ENCODE measurements at regions not wholly inside any gene's neighbourhood (a gene's known extent, or its start where the extent isn't known, plus 50 kb on each side); places are given as distances from the start of the nearest gene placed in this dataset.
"Not testable (repeated sequence)": the region's sequence is repeated elsewhere in the genome, so short reads cannot be mapped to it uniquely, and the experiment has no call there.

- DNase-seq (ENCODE audit: low read depth in 3 of 3, low spot score in 2 of 3) = no peak
These were observed 482.9 kb upstream of the TSHZ3 start for GRCh38 chr19:31832176-31832548.

DNA sequence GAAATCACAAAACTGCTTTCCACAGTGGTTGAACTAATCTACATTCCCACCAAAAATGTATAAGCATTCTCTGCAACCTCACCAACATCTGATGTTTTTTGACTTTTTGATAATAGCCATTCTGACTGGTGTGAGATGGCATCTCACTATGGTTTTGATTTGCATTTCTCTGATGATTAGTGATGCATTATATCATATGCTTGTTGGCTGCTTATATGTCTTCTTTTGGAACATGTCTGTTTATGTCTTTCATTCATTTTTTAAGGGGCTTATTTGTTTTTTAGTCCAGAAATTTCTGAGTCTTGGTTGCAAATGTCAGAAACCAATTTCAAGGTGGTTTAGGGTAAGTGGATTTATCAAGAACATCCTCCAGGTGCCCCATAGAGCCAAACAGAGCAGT is 484.8 kb upstream of the TSHZ3 start:
- no peak for DNase-seq (ENCODE audit: low read depth in 3 of 3, low spot score in 2 of 3)

DNA sequence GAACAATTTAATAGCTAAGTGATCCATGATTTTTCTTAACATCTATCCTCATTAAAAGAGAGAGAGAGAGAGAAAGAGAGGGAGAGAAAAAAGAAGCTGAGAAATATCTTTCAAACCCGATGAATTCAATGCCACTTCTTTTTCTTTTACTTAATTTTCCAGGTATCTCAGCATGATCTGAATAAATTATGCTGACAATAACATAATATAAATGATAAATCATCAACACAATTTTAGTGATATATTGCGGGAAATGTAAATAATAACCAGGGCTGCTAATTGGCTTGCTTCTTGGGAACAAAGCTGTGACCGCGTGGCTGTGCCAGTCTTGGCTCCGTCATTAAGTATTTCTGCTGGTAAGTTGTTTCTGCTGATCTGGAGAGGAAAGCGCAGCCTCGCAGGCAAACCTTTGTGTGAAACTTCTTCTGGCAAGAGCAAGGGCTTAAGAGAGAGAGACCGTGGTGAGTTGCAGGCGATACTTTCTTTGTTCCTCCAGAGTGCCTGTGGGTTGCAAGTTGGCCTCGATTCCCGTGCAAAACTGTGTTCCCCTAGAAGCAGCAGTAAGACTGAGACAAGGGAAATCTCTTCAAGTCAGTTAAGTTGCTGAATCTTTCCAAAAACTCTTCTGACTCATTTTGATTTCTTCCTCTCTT is 489.1 kb upstream of the TSHZ3 start:
- DNase-seq (ENCODE audit: low read depth in 3 of 3, low spot score in 2 of 3) = no peak

GRCh38 chr19:31840371-31840770 is 491.1 kb upstream of the TSHZ3 start:
- no peak for DNase-seq (ENCODE audit: low read depth in 3 of 3, low spot score in 2 of 3)

- DNase-seq (ENCODE audit: low read depth in 3 of 3, low spot score in 2 of 3) = no peak
These were observed 492.5 kb upstream of the TSHZ3 start for GRCh38 chr19:31841755-31842154.

GRCh38 chr19:31863122-31863521 is 482.3 kb upstream of the ZNF507 start:
- DNase-seq (ENCODE audit: low read depth in 3 of 3, low spot score in 2 of 3) = no peak

DNA sequence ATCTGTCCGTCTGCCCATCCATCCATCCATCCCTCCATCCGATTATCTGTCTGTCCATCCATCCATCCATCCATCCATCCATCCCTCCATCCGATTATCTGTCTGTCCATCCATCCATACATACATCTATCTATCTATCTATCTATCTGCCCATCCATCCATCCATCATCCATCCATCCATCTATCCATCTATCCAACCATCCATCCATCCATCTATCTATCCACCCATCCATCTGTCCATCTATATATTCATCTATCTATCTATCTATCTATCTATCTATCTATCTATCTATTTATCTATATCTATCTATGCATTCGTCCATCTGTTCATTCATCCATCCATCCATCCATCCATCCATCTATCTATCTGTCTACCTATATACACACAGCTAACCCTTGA is 471.1 kb upstream of the ZNF507 start:
- no peak for DNase-seq (ENCODE audit: low read depth in 3 of 3, low spot score in 2 of 3)

- DNase-seq (ENCODE audit: low read depth in 3 of 3, low spot score in 2 of 3) = no peak
These were observed 469.8 kb upstream of the ZNF507 start for GRCh38 chr19:31875591-31875990.

- no peak for DNase-seq (ENCODE audit: low read depth in 3 of 3, low spot score in 2 of 3)
These were observed 465.1 kb upstream of the ZNF507 start for GRCh38 chr19:31880283-31880682.

DNA sequence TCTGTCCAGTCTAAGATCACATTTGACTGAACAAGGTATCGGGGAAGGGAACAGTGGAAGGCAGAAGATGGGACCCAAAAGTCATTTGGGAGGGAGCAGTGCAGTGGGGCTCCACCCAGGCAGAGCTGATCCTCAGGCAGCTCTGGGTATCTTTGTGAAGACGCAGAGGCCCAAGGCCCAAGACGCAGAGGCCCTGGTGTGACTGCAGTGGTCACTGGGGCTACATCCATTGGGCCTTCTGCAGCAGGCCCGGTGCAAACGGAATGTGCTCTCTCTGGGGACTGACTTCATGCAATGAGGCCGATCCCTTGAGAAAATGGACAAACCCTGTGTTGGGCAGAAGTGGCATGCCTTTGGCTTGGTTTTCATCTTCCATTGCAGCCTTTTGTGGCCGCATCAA is 463.4 kb upstream of the ZNF507 start:
- no peak for DNase-seq (ENCODE audit: low read depth in 3 of 3, low spot score in 2 of 3)

DNA sequence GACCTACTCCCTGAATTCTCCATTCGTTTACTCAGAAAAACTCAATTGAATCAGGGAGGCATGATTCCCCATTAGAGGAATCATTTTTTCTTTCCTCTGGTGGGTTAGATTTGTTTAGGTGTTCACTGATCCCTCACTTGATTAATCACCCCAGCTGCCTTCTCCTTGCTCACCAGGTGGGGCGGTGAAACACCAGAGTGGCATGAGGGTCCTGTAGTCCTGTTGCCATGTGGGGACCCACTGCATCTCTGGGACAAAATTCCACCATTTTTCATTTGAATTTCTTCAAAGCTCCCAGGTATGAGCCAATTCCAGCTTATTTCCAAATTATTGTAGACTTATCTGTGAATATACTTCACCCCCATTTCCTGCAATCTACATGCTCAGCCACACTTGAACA is 462.7 kb upstream of the ZNF507 start:
- DNase-seq (ENCODE audit: low read depth in 3 of 3, low spot score in 2 of 3) = no peak

- DNase-seq (ENCODE audit: low read depth in 3 of 3, low spot score in 2 of 3) = no peak
These were observed 462.0 kb upstream of the ZNF507 start for GRCh38 chr19:31883296-31883990.

- no peak for DNase-seq (ENCODE audit: low read depth in 3 of 3, low spot score in 2 of 3)
These were observed 460.0 kb upstream of the ZNF507 start for GRCh38 chr19:31885280-31885853.

DNA sequence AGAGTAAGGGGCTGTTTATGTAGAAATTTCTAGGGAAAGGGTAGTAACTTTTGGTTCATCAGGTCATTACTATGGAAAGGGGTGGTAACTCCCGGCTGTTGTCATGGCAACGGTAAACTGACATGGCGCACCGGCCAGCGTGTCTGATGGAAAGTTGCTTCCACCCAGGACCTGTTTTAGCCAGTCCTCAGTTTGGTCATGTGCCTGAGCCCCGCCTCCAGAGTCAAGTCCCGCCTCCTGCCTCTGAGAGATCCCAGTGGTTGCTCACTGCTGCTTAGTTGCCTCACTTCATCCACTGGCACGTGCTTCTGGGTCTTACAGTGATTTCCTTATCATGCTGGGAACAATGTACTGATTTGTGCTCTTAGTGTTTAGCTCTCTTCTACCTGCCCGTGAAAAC is 455.2 kb upstream of the ZNF507 start:
- no peak for DNase-seq (ENCODE audit: low read depth in 3 of 3, low spot score in 2 of 3)

GRCh38 chr19:31892060-31892459 is 453.4 kb upstream of the ZNF507 start:
- DNase-seq (ENCODE audit: low read depth in 3 of 3, low spot score in 2 of 3) = no peak

DNA sequence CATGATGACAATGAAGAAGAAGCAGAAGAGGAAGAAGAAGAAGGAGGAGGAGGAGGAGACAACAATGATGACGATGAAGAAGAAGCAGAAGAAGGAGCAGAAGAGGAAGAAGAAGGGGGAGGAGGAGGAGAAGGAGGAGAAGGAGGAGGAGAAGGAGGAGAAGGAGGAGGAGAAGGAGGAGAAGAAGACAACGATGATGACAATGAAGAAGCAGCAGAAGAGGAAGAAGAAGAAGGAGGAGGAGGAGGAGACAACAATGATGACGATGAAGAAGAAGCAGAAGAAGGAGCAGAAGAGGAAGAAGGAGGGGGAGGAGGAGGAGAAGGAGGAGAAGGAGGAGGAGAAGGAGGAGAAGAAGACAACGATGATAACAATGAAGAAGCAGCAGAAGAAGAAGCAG is 451.9 kb upstream of the ZNF507 start:
- not testable (repeated sequence) for DNase-seq (ENCODE audit: low read depth in 3 of 3, low spot score in 2 of 3)

GRCh38 chr19:31894451-31894850 is 451.0 kb upstream of the ZNF507 start:
- no peak for DNase-seq (ENCODE audit: low read depth in 3 of 3, low spot score in 2 of 3)

- DNase-seq (ENCODE audit: low read depth in 3 of 3, low spot score in 2 of 3) = no peak
These were observed 448.1 kb upstream of the ZNF507 start for GRCh38 chr19:31897292-31897691.

- DNase-seq (ENCODE audit: low read depth in 3 of 3, low spot score in 2 of 3) = no peak
These were observed 444.4 kb upstream of the ZNF507 start for GRCh38 chr19:31900991-31901390.

DNA sequence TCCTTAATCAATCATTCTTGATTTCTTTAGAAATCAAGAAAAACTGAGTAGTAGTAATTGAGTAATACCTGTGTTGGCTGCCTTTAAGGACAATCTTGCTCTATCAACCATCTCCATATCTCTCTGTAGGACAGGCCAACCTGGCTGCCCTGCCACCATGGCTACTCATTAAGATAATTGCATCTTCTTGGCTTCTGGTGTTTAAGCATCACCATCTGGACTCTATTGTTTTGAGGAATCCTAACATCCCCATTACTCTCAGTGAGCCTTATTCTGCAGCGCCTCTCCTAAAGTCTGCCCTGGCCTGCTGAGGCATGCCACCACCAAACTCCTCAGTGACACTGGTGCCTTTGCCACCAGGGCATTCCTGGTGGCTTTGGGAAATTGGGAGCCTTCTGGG is 442.6 kb upstream of the ZNF507 start:
- no peak for DNase-seq (ENCODE audit: low read depth in 3 of 3, low spot score in 2 of 3)

DNA sequence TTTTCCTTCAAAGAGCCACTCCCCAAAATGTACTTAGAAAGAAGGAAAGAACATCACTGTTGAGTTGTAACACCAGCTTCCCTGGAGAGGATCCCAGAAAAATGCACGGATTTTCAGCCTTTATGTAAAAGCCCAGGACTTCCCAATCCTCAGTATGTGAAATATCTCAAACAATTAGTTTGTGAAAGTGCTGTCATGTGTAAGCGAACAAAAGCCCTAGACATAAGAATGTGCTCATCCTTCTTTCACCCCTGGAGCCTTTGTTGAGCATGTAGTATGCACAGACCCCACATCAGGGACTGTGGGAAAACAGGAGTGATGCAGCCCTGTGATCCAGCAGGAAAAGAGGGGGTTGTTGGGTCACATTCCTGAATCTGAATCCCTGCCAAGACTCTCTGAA is 441.4 kb upstream of the ZNF507 start:
- no peak for DNase-seq (ENCODE audit: low read depth in 3 of 3, low spot score in 2 of 3)

DNA sequence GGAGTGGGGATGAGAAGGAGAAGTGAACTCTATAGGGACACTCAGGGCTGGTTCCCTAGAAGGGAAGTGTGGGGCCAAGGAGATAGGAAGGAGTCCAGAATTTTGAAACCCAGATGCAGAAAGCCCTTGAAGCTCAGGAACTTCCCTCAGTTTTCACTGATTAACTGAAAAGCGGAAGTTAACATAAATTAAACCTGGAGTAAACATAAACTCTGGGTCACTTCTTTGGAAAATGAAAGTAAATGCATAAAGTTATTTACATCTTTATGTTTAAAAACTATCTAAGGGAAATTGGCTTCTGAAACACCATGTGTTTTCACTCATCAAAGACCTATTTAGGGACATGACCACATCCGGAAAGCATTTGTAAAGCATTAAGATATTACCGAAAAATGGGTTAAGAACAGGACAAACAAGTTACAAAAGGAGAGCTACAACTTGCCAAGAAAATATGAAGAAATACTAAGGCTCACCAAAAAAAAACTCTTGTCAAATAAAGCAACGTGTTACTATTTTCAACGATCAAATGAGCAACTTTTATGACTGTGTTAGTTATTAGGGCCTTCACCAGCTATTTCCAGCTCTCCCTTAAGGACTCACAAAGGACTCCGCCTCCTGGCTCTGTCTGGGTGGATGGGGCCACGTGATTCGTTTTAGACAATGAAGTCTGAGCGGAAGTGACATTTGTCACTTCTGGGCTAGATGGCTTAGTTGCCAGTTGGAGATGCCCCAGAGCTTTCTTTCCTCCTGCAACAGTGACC is 439.1 kb upstream of the ZNF507 start:
- peak; percentile 55 to 71 (median 68) for DNase-seq (ENCODE audit: low read depth in 3 of 3, low spot score in 2 of 3)
